WTC11 (cell line): ENCODE measurements at regions not wholly inside any gene's neighbourhood (a gene's known extent, or its start where the extent isn't known, plus 50 kb on each side); places are given as distances from the start of the nearest gene placed in this dataset.

Experiments used
- ARID4B ChIP-seq: sonication (generic); formaldehyde crosslinking; IDR thresholded peaks from 2 replicates; pipeline ENCODE4 v1.8.0; 2023; ENCODE audit warnings: missing genetic modification reagents, mild to moderate bottlenecking, borderline replicate concordance
- ATF3 ChIP-seq: sonication (generic); formaldehyde crosslinking; conservative IDR thresholded peaks from 2 replicates; pipeline ENCODE4 v1.8.1; 2022; ENCODE audit warnings: mild to moderate bottlenecking, missing genetic modification reagents
- CREB1 ChIP-seq: sonication (generic); formaldehyde crosslinking; IDR thresholded peaks from 2 replicates; pipeline ENCODE4 v1.8.0; 2023; ENCODE audit warnings: mild to moderate bottlenecking, missing genetic modification reagents
- CTCF ChIP-seq: fragments of 200-600 bp; IDR thresholded peaks from 2 replicates; pipeline ENCODE4 v1.8.0; 2022; ENCODE audit warnings: antibody characterized with exemption
- ESRRA ChIP-seq: sonication (generic); formaldehyde crosslinking; IDR thresholded peaks from 2 replicates; pipeline ENCODE4 v1.8.1; 2022; ENCODE audit warnings: mild to moderate bottlenecking, missing genetic modification reagents, borderline replicate concordance
- FOXJ3 ChIP-seq: sonication (generic); formaldehyde crosslinking; IDR thresholded peaks from 2 replicates; pipeline ENCODE4 v1.9.0; 2021; ENCODE audit warnings: missing genetic modification reagents, mild to moderate bottlenecking, borderline replicate concordance
- JUN ChIP-seq: sonication (generic); formaldehyde crosslinking; IDR thresholded peaks from 2 replicates; pipeline ENCODE4 v1.8.0; 2023; ENCODE audit warnings: mild to moderate bottlenecking, missing genetic modification reagents
- NFE2L1 ChIP-seq: sonication (generic); formaldehyde crosslinking; IDR thresholded peaks from 2 replicates; pipeline ENCODE4 v1.8.1; 2023; ENCODE audit warnings: missing genetic modification reagents
- TEAD4 ChIP-seq: sonication (generic); formaldehyde crosslinking; IDR thresholded peaks from 2 replicates; pipeline ENCODE4 v1.8.0; 2022; ENCODE audit warnings: mild to moderate bottlenecking, missing genetic modification reagents
- ZNF138 ChIP-seq: sonication (generic); formaldehyde crosslinking; conservative IDR thresholded peaks from 2 replicates; pipeline ENCODE4 v1.8.1; 2022; ENCODE audit warnings: mild to moderate bottlenecking, moderate library complexity, missing genetic modification reagents
- ZNF396 ChIP-seq: fragments of 250-450 bp; sonication (Bioruptor Pico); IDR thresholded peaks from 2 replicates; pipeline ENCODE4 v1.8.0; 2021; ENCODE audit warnings: mild to moderate bottlenecking, moderate library complexity, borderline replicate concordance
- TF ChIP-seq, protein P1 (sequence below): sonication (generic); formaldehyde crosslinking; IDR thresholded peaks from 2 replicates; pipeline ENCODE4 v1.8.0; 2022; ENCODE audit warnings: missing genetic modification reagents
- TF ChIP-seq, protein P2 (sequence below): sonication (generic); formaldehyde crosslinking; IDR thresholded peaks from 2 replicates; pipeline ENCODE4 v1.8.1; 2023; ENCODE audit warnings: mild to moderate bottlenecking, moderate library complexity, missing genetic modification reagents
- TF ChIP-seq, protein P3 (sequence below): sonication (generic); formaldehyde crosslinking; IDR thresholded peaks from 2 replicates; pipeline ENCODE4 v1.8.0; 2022; ENCODE audit warnings: mild to moderate bottlenecking, missing genetic modification reagents

- TF ChIP-seq CTCF (no peak), CREB1 (CRISPR knock-in tag) (no peak), ARID4B (CRISPR knock-in tag) (no peak), FOXJ3 (CRISPR knock-in tag) (no peak), ESRRA (CRISPR knock-in tag) (no peak), ZNF396 (CRISPR knock-in tag) (no peak), ATF3 (CRISPR knock-in tag) (no peak), JUN (CRISPR knock-in tag) (no peak), TEAD4 (CRISPR knock-in tag) (no peak), NFE2L1 (CRISPR knock-in tag) (no peak), ZNF138 (CRISPR knock-in tag) (no peak)
- TF ChIP-seq, protein P1, sequence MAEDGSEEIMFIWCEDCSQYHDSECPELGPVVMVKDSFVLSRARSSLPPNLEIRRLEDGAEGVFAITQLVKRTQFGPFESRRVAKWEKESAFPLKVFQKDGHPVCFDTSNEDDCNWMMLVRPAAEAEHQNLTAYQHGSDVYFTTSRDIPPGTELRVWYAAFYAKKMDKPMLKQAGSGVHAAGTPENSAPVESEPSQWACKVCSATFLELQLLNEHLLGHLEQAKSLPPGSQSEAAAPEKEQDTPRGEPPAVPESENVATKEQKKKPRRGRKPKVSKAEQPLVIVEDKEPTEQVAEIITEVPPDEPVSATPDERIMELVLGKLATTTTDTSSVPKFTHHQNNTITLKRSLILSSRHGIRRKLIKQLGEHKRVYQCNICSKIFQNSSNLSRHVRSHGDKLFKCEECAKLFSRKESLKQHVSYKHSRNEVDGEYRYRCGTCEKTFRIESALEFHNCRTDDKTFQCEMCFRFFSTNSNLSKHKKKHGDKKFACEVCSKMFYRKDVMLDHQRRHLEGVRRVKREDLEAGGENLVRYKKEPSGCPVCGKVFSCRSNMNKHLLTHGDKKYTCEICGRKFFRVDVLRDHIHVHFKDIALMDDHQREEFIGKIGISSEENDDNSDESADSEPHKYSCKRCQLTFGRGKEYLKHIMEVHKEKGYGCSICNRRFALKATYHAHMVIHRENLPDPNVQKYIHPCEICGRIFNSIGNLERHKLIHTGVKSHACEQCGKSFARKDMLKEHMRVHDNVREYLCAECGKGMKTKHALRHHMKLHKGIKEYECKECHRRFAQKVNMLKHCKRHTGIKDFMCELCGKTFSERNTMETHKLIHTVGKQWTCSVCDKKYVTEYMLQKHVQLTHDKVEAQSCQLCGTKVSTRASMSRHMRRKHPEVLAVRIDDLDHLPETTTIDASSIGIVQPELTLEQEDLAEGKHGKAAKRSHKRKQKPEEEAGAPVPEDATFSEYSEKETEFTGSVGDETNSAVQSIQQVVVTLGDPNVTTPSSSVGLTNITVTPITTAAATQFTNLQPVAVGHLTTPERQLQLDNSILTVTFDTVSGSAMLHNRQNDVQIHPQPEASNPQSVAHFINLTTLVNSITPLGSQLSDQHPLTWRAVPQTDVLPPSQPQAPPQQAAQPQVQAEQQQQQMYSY (CRISPR knock-in tag): no peak
- TF ChIP-seq, protein P2, sequence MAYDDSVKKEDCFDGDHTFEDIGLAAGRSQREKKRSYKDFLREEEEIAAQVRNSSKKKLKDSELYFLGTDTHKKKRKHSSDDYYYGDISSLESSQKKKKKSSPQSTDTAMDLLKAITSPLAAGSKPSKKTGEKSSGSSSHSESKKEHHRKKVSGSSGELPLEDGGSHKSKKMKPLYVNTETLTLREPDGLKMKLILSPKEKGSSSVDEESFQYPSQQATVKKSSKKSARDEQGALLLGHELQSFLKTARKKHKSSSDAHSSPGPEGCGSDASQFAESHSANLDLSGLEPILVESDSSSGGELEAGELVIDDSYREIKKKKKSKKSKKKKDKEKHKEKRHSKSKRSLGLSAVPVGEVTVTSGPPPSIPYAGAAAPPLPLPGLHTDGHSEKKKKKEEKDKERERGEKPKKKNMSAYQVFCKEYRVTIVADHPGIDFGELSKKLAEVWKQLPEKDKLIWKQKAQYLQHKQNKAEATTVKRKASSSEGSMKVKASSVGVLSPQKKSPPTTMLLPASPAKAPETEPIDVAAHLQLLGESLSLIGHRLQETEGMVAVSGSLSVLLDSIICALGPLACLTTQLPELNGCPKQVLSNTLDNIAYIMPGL: no peak
- TF ChIP-seq, protein P3, sequence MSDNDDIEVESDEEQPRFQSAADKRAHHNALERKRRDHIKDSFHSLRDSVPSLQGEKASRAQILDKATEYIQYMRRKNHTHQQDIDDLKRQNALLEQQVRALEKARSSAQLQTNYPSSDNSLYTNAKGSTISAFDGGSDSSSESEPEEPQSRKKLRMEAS (CRISPR knock-in tag): no peak
These were observed 119.0 kb upstream of the MAP9 start for GRCh38 chr4:155495572-155496293.
